SIG-M5 treated with dmso at 0.1 percent for 504 hours (cell line): ENCODE measurements at regions not wholly inside any gene's neighbourhood (a gene's known extent, or its start where the extent isn't known, plus 50 kb on each side); places are given as distances from the start of the nearest gene placed in this dataset.

Experiments used
- DNase-seq: peaks from one replicate; lab custom pipeline; 2025; ENCODE audit not compliant: unreplicated experiment; lab: John Stamatoyannopoulos, UW

- DNase-seq: no peak
Observed at GRCh38 chr6:167731731-167732422, 94.8 kb upstream of the AFDN start.

GRCh38 chr6:167733740-167734661, 92.7 kb upstream of the AFDN start:
- no peak for DNase-seq

GRCh38 chr6:167734662-167735083, 92.0 kb upstream of the AFDN start:
- DNase-seq: no peak

- DNase-seq: no peak
Observed at GRCh38 chr6:167735084-167735950, 91.4 kb upstream of the AFDN start.

GRCh38 chr6:167735951-167736288, 90.8 kb upstream of the AFDN start:
- no peak for DNase-seq

GRCh38 chr6:167736486-167737204, 90.1 kb upstream of the AFDN start:
- DNase-seq: no peak

- DNase-seq: no peak
Observed at GRCh38 chr6:167737205-167737830, 89.4 kb upstream of the AFDN start.

- DNase-seq: no peak
Observed at GRCh38 chr6:167738386-167738785, 88.3 kb upstream of the AFDN start.

GRCh38 chr6:167739721-167740475, 86.8 kb upstream of the AFDN start:
- no peak for DNase-seq

GRCh38 chr6:167742719-167743303, 83.9 kb upstream of the AFDN start:
- DNase-seq: no peak

- DNase-seq: no peak
Observed at GRCh38 chr6:167744681-167745669, 81.7 kb upstream of the AFDN start.

GRCh38 chr6:167745670-167746389, 80.9 kb upstream of the AFDN start:
- DNase-seq: no peak

- DNase-seq: no peak
Observed at GRCh38 chr6:167746390-167746907, 80.3 kb upstream of the AFDN start.

- no peak for DNase-seq
Observed at GRCh38 chr6:167746975-167747374, 79.7 kb upstream of the AFDN start.

- no peak for DNase-seq
Observed at GRCh38 chr6:167747645-167748044, 79.1 kb upstream of the AFDN start.

- DNase-seq: no peak
Observed at GRCh38 chr6:167748046-167748445, 78.7 kb upstream of the AFDN start.
